SK-N-SH (cell line): ENCODE measurements at regions not wholly inside any gene's neighbourhood (a gene's known extent, or its start where the extent isn't known, plus 50 kb on each side); places are given as distances from the start of the nearest gene placed in this dataset.

ENCODE experiments used
- CTCF ChIA-PET: fragments of 300-600, 350-600 bp; formaldehyde crosslinking; extraction: SDS; loops from one replicate; lab custom pipeline; 2021; lab: Yijun Ruan, JAX
- POLR2A ChIA-PET: fragments of 350-600 bp; sonication (Branson Sonifier 250); formaldehyde crosslinking; extraction: SDS; loops from one replicate; lab custom pipeline; 2020; ENCODE audit warnings: antibody characterized with exemption, inconsistent platforms; lab: Yijun Ruan, JAX
- DNase-seq: peaks from one replicate; pipeline ENCODE4 v3.0.0; 2012
- H2AFZ ChIP-seq: fragments of 200-600 bp; sonication (generic); 2 replicates; pipeline ENCODE4 v1.8.1; 2016; ENCODE audit warnings: antibody characterized with exemption, mild to moderate bottlenecking, low read depth
- H3F3A ChIP-seq: fragments of 200-600 bp; sonication (generic); replicated peaks from 2 replicates; pipeline ENCODE3; 2016; ENCODE audit warnings: antibody characterized with exemption, mild to moderate bottlenecking; ENCODE audit not compliant: insufficient read depth
- H3K27ac ChIP-seq, 2 experiments: fragments of 200-500 bp in 1 of 2; fragments of 200-600 bp in 1 of 2; sonication (Bioruptor generic) in 1 of 2; sonication (generic), shearing (Covaris generic) in 1 of 2; 2 replicates each; pipeline versions ENCODE4 v1.5.1 to v1.6.1; 2014 to 2016; ENCODE audit warnings: low read depth in 2 of 2, inconsistent platforms in 1 of 2, low read length in 1 of 2, mild to moderate bottlenecking in 1 of 2, mixed read lengths in 1 of 2
- H3K27me3 ChIP-seq: fragments of 200-600 bp; sonication (generic), shearing (Covaris generic); 2 replicates; pipeline ENCODE4 v1.6.1; 2016; ENCODE audit warnings: mixed run types; ENCODE audit not compliant: insufficient read depth
- H3K36me3 ChIP-seq, 2 experiments: fragments of 200-500 bp in 1 of 2; fragments of 200-600 bp in 1 of 2; sonication (Bioruptor generic) in 1 of 2; sonication (generic) in 1 of 2; replicated peaks in 1 of 2; 2 replicates each; pipeline versions ENCODE3 to v1.5.1; 2014 to 2016; ENCODE audit warnings: low read length in 1 of 2, mild to moderate bottlenecking in 1 of 2; ENCODE audit not compliant: insufficient read depth in 2 of 2, control insufficient read depth in 1 of 2
- H3K4me1 ChIP-seq, 2 experiments: fragments of 200-500 bp in 1 of 2; fragments of 200-600 bp in 1 of 2; sonication (Bioruptor generic) in 1 of 2; sonication (generic), shearing (Covaris generic) in 1 of 2; 2 replicates each; pipeline versions ENCODE4 v1.5.1 to v1.6.1; 2014 to 2016; ENCODE audit warnings: low read depth in 1 of 2, low read length in 1 of 2, mixed run types in 1 of 2; ENCODE audit not compliant: insufficient read depth in 2 of 2, control insufficient read depth in 1 of 2
- H3K4me2 ChIP-seq: fragments of 200-600 bp; sonication (generic), shearing (Covaris generic); 2 replicates; pipeline ENCODE4 v1.6.1; 2017; ENCODE audit warnings: mixed run types
- H3K4me3 ChIP-seq, 2 experiments: fragments of 200-500 bp in 1 of 2; fragments of 200-600 bp in 1 of 2; sonication (Bioruptor generic) in 1 of 2; sonication (generic), shearing (Covaris generic) in 1 of 2; 2 replicates each; pipeline versions ENCODE4 v1.5.1 to v1.8.1; 2014 to 2016; ENCODE audit warnings: low read depth in 2 of 2, inconsistent platforms in 1 of 2, low read length in 1 of 2, mild to moderate bottlenecking in 1 of 2, mixed read lengths in 1 of 2, moderate library complexity in 1 of 2
- H3K79me2 ChIP-seq: fragments of 200-600 bp; sonication (generic); 2 replicates; pipeline ENCODE4 v1.8.1; 2017; ENCODE audit warnings: mild to moderate bottlenecking; ENCODE audit not compliant: insufficient read depth
- H3K9ac ChIP-seq: fragments of 200-600 bp; sonication (generic); 2 replicates; pipeline ENCODE4 v1.6.1; 2017; ENCODE audit warnings: mixed run types
- H3K9me2 ChIP-seq: fragments of 200-600 bp; sonication (generic); 2 replicates; pipeline ENCODE4 v1.6.1; 2017; ENCODE audit warnings: mixed run types
- H3K9me3 ChIP-seq: fragments of 200-600 bp; sonication (generic); 2 replicates; pipeline ENCODE4 v1.6.1; 2017; ENCODE audit warnings: mixed run types, mild to moderate bottlenecking, moderate library complexity
- H4K20me1 ChIP-seq: fragments of 200-600 bp; sonication (generic); 2 replicates; pipeline ENCODE4 v1.6.1; 2017; ENCODE audit warnings: mild to moderate bottlenecking, mixed run types; ENCODE audit not compliant: insufficient read depth
- EP300 ChIP-seq, 2 experiments: IDR thresholded peaks; 2 replicates each; pipeline versions ENCODE4 v1.4.0 to v1.6.1; 2012; ENCODE audit warnings: borderline replicate concordance in 1 of 2, low read depth in 1 of 2, low read length in 1 of 2
- EZH2phosphoT487 ChIP-seq: fragments of 200-600 bp; sonication (generic); IDR thresholded peaks from 2 replicates; pipeline ENCODE4 v1.6.1; 2017; ENCODE audit warnings: low read depth, mixed run types, mild to moderate bottlenecking, antibody characterized with exemption, moderate library complexity, borderline replicate concordance
- FOSL2 ChIP-seq: IDR thresholded peaks from 2 replicates; pipeline ENCODE4 v1.4.0; 2012; ENCODE audit warnings: low read depth, mild to moderate bottlenecking, moderate library complexity, borderline replicate concordance
- GATA2 ChIP-seq: sonication (generic); formaldehyde crosslinking; IDR thresholded peaks from 2 replicates; pipeline ENCODE4 v1.5.0; 2020; ENCODE audit warnings: mild to moderate bottlenecking, missing genetic modification reagents
- JUND ChIP-seq: IDR thresholded peaks from 2 replicates; pipeline ENCODE4 v1.4.0; 2012
- MEF2A ChIP-seq: IDR thresholded peaks from 2 replicates; pipeline ENCODE4 v1.4.0; 2012; ENCODE audit warnings: low read depth, borderline replicate concordance
- MXI1 ChIP-seq: IDR thresholded peaks from 2 replicates; pipeline ENCODE4 v1.6.1; 2012; ENCODE audit warnings: mild to moderate bottlenecking, low read depth, low read length, improper control_type of control experiment
- NRF1 ChIP-seq: IDR thresholded peaks from 2 replicates; pipeline ENCODE4 v1.6.1; 2012; ENCODE audit warnings: low read depth, mild to moderate bottlenecking, low read length
- TAF1 ChIP-seq: IDR thresholded peaks from 2 replicates; pipeline ENCODE4 v1.6.1; 2012; ENCODE audit warnings: low read depth, mild to moderate bottlenecking, low read length, moderate library complexity, borderline replicate concordance
- TCF12 ChIP-seq: IDR thresholded peaks from 2 replicates; pipeline ENCODE4 v1.4.0; 2012
- TEAD4 ChIP-seq: IDR thresholded peaks from 2 replicates; pipeline ENCODE4 v1.4.0; 2012; ENCODE audit warnings: mild to moderate bottlenecking, borderline replicate concordance; ENCODE audit not compliant: insufficient read depth
- WGBS: methylation state at CpG from one replicate; pipeline ENCODE4 v1.1.6; 2017; ENCODE audit warnings: low lambda C conversion rate; 5-methylcytosine and 5-hydroxymethylcytosine counted together
- TF ChIP-seq, protein P1 (sequence below): IDR thresholded peaks from 2 replicates; pipeline ENCODE4 v1.4.0; 2012; ENCODE audit warnings: low read depth, borderline replicate concordance
- TF ChIP-seq, protein P2 (sequence below): IDR thresholded peaks from 2 replicates; pipeline ENCODE4 v1.6.1; 2012; ENCODE audit warnings: mild to moderate bottlenecking, low read depth, low read length, moderate library complexity
- TF ChIP-seq, protein P3 (sequence below): IDR thresholded peaks from 2 replicates; pipeline ENCODE4; 2012
- TF ChIP-seq, protein P4 (sequence below): IDR thresholded peaks from 2 replicates; pipeline ENCODE4 v1.4.0; 2012; ENCODE audit warnings: low read depth, borderline replicate concordance
- TF ChIP-seq, protein P5 (sequence below): fragments of 150-350 bp; IDR thresholded peaks from 2 replicates; pipeline ENCODE4 v1.6.1; 2016; ENCODE audit warnings: mild to moderate bottlenecking, low read depth, low read length
- TF ChIP-seq, protein P6 (sequence below): fragments of 150-350 bp; IDR thresholded peaks from 2 replicates; pipeline ENCODE4 v1.6.1; 2017; ENCODE audit warnings: antibody characterized with exemption, low read length, low read depth, borderline replicate concordance

DNA sequence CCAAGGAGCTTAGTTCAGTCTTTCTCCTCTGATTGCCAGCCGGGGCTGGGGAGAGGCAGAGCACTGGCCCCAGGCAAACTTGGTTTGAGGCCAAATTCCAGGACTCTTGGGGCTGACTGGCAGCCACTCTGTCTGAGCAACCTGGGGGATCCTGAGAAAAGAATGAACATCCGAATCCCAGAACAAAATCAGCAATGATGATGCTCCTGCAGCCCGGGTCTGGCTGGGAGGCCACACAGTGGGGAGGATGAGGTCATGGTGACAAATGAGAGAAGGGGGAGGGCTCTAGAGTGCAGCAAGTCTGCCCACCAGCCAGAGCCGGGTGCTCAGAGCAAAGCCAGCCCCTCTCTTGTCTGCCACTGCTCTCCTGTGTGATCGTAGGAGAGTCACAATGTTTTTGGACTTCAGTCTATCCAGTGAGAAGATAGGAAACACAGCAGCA lies 71.8 kb upstream of the PAX6 start:
- DNase-seq: no peak
- H3K4me2 ChIP-seq: no peak overlapping the region
- H3K27ac ChIP-seq: no peak overlapping the region
- POLR2A ChIA-PET: no interaction called here
- no peak overlapping the region for H3K4me3 ChIP-seq
- CTCF ChIA-PET: interaction anchor here (1.6 kb wide), 1 partner anchor 12 kb away, joined by 3 read pairs; no protein-coding TSS in a partner anchor
- TF ChIP-seq, protein P1, sequence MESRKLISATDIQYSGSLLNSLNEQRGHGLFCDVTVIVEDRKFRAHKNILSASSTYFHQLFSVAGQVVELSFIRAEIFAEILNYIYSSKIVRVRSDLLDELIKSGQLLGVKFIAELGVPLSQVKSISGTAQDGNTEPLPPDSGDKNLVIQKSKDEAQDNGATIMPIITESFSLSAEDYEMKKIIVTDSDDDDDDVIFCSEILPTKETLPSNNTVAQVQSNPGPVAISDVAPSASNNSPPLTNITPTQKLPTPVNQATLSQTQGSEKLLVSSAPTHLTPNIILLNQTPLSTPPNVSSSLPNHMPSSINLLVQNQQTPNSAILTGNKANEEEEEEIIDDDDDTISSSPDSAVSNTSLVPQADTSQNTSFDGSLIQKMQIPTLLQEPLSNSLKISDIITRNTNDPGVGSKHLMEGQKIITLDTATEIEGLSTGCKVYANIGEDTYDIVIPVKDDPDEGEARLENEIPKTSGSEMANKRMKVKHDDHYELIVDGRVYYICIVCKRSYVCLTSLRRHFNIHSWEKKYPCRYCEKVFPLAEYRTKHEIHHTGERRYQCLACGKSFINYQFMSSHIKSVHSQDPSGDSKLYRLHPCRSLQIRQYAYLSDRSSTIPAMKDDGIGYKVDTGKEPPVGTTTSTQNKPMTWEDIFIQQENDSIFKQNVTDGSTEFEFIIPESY: no peak
- TF ChIP-seq JUND (no peak), TAF1 (no peak), EZH2phosphoT487 (no peak), NRF1 (no peak), GATA2 (CRISPR knock-in tag) (no peak), MEF2A (no peak), EP300 (IDR thresholded peaks at IDR 0.05; ENCODE audit: borderline replicate concordance in 1 of 2, low read depth in 1 of 2, low read length in 1 of 2) (no peak), TCF12 (no peak), TEAD4 (no peak), FOSL2 (no peak), MXI1 (no peak)
- TF ChIP-seq, protein P2, sequence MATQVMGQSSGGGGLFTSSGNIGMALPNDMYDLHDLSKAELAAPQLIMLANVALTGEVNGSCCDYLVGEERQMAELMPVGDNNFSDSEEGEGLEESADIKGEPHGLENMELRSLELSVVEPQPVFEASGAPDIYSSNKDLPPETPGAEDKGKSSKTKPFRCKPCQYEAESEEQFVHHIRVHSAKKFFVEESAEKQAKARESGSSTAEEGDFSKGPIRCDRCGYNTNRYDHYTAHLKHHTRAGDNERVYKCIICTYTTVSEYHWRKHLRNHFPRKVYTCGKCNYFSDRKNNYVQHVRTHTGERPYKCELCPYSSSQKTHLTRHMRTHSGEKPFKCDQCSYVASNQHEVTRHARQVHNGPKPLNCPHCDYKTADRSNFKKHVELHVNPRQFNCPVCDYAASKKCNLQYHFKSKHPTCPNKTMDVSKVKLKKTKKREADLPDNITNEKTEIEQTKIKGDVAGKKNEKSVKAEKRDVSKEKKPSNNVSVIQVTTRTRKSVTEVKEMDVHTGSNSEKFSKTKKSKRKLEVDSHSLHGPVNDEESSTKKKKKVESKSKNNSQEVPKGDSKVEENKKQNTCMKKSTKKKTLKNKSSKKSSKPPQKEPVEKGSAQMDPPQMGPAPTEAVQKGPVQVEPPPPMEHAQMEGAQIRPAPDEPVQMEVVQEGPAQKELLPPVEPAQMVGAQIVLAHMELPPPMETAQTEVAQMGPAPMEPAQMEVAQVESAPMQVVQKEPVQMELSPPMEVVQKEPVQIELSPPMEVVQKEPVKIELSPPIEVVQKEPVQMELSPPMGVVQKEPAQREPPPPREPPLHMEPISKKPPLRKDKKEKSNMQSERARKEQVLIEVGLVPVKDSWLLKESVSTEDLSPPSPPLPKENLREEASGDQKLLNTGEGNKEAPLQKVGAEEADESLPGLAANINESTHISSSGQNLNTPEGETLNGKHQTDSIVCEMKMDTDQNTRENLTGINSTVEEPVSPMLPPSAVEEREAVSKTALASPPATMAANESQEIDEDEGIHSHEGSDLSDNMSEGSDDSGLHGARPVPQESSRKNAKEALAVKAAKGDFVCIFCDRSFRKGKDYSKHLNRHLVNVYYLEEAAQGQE: no peak
- TF ChIP-seq, protein P3, sequence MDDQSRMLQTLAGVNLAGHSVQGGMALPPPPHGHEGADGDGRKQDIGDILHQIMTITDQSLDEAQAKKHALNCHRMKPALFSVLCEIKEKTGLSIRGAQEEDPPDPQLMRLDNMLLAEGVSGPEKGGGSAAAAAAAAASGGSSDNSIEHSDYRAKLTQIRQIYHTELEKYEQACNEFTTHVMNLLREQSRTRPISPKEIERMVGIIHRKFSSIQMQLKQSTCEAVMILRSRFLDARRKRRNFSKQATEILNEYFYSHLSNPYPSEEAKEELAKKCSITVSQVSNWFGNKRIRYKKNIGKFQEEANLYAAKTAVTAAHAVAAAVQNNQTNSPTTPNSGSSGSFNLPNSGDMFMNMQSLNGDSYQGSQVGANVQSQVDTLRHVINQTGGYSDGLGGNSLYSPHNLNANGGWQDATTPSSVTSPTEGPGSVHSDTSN: no peak
- TF ChIP-seq, protein P4, sequence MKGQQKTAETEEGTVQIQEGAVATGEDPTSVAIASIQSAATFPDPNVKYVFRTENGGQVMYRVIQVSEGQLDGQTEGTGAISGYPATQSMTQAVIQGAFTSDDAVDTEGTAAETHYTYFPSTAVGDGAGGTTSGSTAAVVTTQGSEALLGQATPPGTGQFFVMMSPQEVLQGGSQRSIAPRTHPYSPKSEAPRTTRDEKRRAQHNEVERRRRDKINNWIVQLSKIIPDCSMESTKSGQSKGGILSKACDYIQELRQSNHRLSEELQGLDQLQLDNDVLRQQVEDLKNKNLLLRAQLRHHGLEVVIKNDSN: no peak
- TF ChIP-seq, protein P5, sequence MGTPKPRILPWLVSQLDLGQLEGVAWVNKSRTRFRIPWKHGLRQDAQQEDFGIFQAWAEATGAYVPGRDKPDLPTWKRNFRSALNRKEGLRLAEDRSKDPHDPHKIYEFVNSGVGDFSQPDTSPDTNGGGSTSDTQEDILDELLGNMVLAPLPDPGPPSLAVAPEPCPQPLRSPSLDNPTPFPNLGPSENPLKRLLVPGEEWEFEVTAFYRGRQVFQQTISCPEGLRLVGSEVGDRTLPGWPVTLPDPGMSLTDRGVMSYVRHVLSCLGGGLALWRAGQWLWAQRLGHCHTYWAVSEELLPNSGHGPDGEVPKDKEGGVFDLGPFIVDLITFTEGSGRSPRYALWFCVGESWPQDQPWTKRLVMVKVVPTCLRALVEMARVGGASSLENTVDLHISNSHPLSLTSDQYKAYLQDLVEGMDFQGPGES: no peak
- TF ChIP-seq, protein P6, sequence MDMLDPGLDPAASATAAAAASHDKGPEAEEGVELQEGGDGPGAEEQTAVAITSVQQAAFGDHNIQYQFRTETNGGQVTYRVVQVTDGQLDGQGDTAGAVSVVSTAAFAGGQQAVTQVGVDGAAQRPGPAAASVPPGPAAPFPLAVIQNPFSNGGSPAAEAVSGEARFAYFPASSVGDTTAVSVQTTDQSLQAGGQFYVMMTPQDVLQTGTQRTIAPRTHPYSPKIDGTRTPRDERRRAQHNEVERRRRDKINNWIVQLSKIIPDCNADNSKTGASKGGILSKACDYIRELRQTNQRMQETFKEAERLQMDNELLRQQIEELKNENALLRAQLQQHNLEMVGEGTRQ: no peak
- peaks cover 5% of the 10 kb centered on the region; the same call in 1 of the 2 replicates for H3K27me3 ChIP-seq
- H2AFZ ChIP-seq: no peak overlapping the region
- no peaks in the 10 kb centered on the region for H4K20me1 ChIP-seq
- H3K9ac ChIP-seq: no peak overlapping the region
- WGBS: 4% methylated on average over 5 of the region's 5 CpGs
- H3F3A ChIP-seq: no peaks in the 10 kb centered on the region
- H3K9me2 ChIP-seq: no peaks in the 10 kb centered on the region
- H3K9me3 ChIP-seq: no peaks in the 10 kb centered on the region
- no peaks in the 10 kb centered on the region for H3K4me1 ChIP-seq
- no peaks in the 10 kb centered on the region for H3K79me2 ChIP-seq
- no peaks in the 10 kb centered on the region for H3K36me3 ChIP-seq
